Myocyte (in vitro differentiated cells): ENCODE measurements at regions not wholly inside any gene's neighbourhood (a gene's known extent, or its start where the extent isn't known, plus 50 kb on each side); places are given as distances from the start of the nearest gene placed in this dataset.

Experiments
- DNase-seq: peaks from one replicate; pipeline ENCODE4 v3.0.0-alpha.2; 2012; ENCODE audit warnings: low read depth

- DNase-seq = no peak
These were observed 53.5 kb upstream of the CHODL start for GRCh38 chr21:18191139-18191538.

- no peak for DNase-seq
These were observed 66.1 kb upstream of the CHODL start for GRCh38 chr21:18178509-18178908.

DNA sequence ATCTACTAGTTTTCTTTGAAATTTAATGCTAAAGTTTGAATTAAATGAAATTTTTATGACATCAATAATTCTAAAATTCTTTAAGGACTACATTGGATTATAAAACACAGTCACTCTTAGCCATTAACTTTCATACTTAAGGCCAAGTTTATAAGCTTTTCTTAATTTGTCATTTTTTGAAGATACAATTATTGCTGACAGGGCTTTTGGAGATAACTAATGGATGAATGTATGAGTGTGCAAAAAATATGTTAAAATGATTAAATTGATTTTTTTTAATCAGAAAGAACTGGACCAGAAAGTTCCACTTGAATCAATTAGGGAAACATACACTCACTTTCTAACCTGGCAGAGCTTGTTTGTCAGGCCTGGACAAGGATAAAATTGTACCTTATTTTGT lies 70.3 kb upstream of the CHODL start:
- DNase-seq = no peak

GRCh38 chr21:18170829-18171228 lies 73.8 kb upstream of the CHODL start:
- no peak for DNase-seq

DNA sequence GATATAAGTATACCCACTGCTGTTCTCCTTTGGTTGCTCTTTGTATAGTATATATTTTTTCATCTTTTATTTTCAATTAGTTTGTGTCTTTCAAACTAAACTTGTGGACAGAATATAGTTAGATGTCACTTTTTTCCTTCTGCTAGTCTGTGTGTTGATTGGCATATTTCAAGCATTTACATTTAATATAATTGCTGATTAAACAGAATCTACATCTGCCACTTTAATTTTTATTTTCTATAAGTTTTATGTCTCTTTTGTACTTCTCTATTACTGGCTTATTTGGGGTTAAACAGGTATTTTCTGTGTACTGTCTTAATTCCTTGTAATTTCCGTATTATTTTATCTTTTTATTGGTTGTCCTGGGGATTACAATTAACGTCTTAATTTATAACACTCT lies 74.4 kb upstream of the CHODL start:
- no peak for DNase-seq

GRCh38 chr21:18168108-18168507 lies 76.5 kb upstream of the CHODL start:
- DNase-seq = no peak

DNA sequence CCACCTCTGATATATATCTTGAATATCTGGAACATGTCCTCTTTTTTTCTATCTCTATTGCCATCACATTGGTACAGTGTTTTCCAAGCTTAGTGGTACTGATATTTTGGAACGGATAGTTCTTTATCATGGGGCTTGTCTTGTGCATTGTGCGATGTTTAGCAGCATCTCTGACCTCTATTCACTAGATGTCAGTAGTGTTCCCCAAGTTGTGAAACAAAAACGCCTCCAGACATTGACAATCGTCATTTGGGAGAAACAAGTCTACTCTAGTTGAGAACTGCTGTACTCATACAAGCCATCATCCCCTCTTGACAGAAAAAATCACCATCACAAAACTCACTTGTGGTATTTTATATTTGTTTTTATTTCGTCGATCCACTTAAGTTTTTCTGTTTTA lies 79.7 kb upstream of the CHODL start:
- DNase-seq = peak; percentile 4

GRCh38 chr21:18164483-18164882 lies 80.2 kb upstream of the CHODL start:
- DNase-seq = no peak

GRCh38 chr21:18163956-18164355 lies 80.7 kb upstream of the CHODL start:
- no peak for DNase-seq

DNA sequence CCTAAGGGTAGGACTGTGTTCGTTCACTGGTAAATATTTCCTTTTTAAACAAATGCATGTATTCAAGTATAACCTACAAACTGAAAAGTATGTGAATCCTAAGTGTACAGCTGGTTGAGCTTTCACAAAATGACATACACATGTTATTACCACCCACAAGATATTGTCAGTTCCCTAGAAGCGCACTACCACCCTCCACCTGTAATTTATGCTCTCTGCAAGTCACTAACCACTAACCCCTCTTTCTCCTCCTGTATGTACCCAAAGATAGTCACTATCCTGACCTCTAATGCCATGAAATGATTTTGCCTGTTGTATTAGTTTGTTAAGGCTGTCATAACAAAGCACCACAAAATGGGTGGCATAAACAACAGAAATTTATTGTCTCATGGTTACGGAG lies 82.8 kb upstream of the CHODL start:
- no peak for DNase-seq

DNA sequence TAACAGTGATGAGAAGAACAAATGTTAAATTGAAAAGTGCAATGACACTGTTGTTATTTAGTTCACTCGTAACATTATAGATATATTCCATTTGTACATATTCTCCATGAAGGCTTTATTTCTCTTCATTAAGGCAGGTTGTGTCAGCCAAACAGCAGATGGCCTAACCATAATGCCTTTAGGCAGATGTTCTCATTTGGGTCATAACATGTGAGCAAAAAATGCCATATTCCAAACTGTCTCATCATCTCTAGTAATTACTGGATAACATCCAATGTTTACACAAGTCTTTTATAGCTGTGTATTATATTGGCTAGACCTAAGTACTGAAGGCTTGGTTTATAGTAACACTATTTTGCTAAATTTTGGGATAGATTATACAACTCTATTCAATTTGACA lies 87.2 kb upstream of the CHODL start:
- DNase-seq = no peak

DNA sequence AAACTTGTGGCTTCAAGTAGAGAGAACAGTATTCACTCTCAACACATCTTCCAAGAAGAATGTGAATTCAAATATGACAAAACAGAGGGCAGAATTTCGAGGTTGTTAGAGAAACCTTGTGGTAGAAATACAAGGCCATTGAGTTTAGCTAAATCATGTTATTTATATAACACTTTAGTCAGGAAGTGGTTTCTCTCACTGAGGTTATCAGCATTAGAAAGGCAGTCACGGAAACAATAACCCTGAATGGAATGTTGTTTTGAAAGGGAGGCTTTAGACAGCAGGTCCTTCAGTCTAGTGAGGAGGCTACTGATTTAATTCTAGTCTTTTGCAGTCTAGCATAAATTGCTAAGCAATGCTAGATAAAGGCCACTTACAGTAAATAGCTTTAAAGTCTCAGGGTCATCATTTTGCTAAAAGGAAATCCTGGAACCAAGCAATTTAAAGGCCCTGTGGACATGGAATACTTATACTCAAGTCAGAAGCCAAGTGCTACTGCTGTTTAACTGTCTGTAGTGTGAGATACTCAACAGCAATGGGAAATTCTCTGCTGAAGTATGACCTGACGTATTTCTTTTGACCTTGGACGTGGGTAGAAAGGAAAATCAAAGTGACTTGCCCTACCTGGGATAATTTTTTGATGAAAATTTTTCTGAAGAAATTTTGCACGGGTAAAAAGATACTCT lies 89.0 kb upstream of the CHODL start:
- no peak for DNase-seq

DNA sequence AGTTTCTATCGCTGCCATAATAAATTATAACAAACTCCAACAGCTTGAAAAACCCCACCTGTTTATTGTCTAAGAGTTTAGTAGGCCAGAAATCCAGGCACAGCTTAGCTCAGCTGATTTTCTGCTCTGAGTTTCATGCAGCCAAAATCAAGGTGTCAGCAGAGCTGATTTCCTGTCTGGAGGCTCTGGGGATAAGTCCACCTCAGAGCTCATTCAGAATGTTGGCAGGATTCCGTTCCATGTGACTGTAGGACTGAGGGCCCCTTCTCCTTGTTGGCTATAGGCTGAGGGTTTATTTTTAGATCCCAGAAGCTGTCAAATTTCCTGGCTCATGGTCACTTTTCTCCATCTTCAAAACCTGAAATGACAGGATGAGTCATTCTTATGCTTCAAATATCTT lies 91.6 kb upstream of the CHODL start:
- DNase-seq = no peak

- no peak for DNase-seq
These were observed 92.3 kb upstream of the CHODL start for GRCh38 chr21:18152371-18152770.

GRCh38 chr21:18151046-18151445 lies 93.6 kb upstream of the CHODL start:
- DNase-seq = no peak

DNA sequence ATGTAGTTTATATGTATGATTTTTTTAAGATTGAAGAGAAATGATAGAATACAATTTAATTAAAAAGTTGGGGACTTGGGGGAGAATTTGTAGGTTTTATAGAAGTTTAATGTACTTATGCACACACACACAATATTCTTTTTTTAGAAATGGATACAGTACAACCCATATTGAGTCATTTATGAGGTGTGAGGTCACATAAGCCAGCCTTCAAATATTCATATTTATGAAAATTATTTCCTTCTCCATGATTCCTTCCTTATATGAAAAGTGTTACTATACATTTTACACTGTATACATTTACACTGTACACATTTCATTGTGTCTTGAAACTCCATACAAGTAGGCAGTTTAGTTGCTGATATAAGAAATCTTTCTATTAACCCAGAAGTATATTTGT lies 96.2 kb upstream of the CHODL start:
- DNase-seq = no peak

DNA sequence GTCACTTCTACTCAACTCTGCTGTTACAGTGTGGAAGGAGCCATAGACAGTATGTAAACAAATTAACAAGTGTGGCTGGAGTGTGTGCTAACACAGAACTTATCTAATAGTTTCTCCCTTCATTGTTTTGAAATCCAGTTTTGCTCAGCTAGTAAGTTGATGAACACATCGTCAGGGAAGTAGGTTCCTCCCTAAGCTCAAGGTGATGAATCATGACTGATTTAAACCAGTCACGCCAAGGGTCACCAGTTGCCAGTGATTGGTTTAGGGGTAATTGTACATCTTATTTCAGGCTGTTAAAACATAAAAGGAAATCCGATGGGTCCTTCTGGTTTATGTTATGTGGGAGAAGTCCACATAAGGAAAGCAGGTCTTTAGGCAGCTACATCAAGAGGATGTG lies 97.0 kb upstream of the CHODL start:
- no peak for DNase-seq

DNA sequence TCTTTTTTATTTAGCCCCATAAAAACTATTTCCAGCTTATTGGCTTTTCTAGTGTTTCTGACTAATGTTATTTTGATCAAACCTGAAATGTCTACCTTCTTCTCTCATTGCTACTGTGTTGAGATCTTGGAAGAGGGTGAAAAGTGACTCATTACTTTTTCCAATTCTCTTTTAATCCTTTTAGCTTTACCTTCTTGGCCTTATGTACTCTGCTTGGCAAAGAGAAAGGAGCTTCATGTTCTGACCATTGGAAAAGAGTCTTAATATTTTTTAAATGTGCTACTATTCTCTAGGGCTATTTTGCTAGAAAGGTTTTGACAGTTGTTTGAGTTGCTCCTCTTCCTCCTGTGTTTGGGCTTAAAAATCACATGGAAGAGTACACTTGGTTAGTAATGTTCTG lies 97.8 kb upstream of the CHODL start:
- DNase-seq = no peak

- no peak for DNase-seq
These were observed 100.3 kb upstream of the CHODL start for GRCh38 chr21:18144339-18144738.

- DNase-seq = no peak
These were observed 102.0 kb upstream of the CHODL start for GRCh38 chr21:18142655-18143054.

- DNase-seq = no peak
These were observed 106.1 kb upstream of the CHODL start for GRCh38 chr21:18138507-18138906.

- DNase-seq = no peak
These were observed 115.1 kb upstream of the CHODL start for GRCh38 chr21:18129526-18129925.

DNA sequence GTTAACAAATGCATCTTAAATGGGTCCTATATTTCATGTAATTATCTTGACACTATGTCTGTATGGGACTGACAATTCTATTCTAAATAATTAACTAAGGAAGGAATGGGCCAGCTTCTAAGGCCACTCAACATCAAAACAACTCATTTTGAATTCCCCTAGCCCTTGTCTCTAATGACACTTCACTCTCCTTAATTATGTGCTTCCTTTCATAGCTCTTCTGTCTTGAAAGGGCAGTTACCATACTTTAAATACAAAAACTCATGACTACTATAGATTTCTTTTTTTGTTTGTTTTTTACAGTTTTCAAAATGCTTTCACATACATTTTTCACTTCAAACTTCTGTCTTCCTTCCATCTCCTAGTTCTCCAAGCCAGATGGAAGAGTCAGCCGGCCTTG lies 126.1 kb upstream of the CHODL start:
- no peak for DNase-seq

- DNase-seq = no peak
These were observed 127.5 kb upstream of the CHODL start for GRCh38 chr21:18117176-18117575.
